HepG2 (cell line): ENCODE measurements at regions not wholly inside any gene's neighbourhood (a gene's known extent, or its start where the extent isn't known, plus 50 kb on each side); places are given as distances from the start of the nearest gene placed in this dataset.

Experiments used
- ATAC-seq: fragments of 200-7000 bp; cut with Tn5 transposase; 3 replicates; pipeline ENCODE4 v1.9.1; 2020; ENCODE audit warnings: mild to moderate bottlenecking, moderate library complexity
- BruUV-seq: library from RNA; stranded (reverse); fragments of 400-500 nt; replicated peaks from 2 replicates; lab custom pipeline; 2021; lab: Mats Ljungman, UMichigan
- CTCF ChIA-PET: fragments of 300-600 bp; formaldehyde crosslinking; extraction: SDS; loops from one replicate; lab custom pipeline; 2021; ENCODE audit warnings: low total read pairs, inconsistent platforms, low intra/inter-chr PET ratio; lab: Yijun Ruan, JAX
- POLR2A ChIA-PET: fragments of 350-600 bp; sonication (Branson Sonifier 250); formaldehyde crosslinking; loops from one replicate; lab custom pipeline; 2020; ENCODE audit warnings: antibody characterized with exemption, inconsistent platforms; lab: Yijun Ruan, JAX
- DNase-seq: peaks from one replicate; pipeline ENCODE4 v3.0.0-alpha.2; 2015; ENCODE audit warnings: low spot score
- FAIRE-seq: peaks from 3 replicates; lab custom pipeline; 2011; peaks lifted over from hg19 to GRCh38; lab: Jason Lieb, UNC
- H2AFZ ChIP-seq: one replicate; pipeline ENCODE4 v1.6.1; 2011; ENCODE audit warnings: low read length, inconsistent platforms
- H3K27ac ChIP-seq: fragments of 300-600 bp; 3 replicates; pipeline ENCODE4 v1.8.0; 2011; ENCODE audit warnings: mixed run types, mild to moderate bottlenecking, mixed read lengths, low read length, inconsistent platforms; ENCODE audit not compliant: insufficient read depth; ENCODE audit errors: extremely low read length
- H3K27me3 ChIP-seq, 2 experiments: fragments of 200-600 bp in 1 of 2; 2 replicates in 1 of 2; 3 replicates in 1 of 2; pipeline versions ENCODE4 v1.6.0 to v1.8.0; 2011; ENCODE audit warnings: low read length in 2 of 2, mild to moderate bottlenecking in 2 of 2, moderate library complexity in 2 of 2, inconsistent platforms in 1 of 2; ENCODE audit not compliant: insufficient read depth in 2 of 2, control insufficient read depth in 1 of 2
- H3K36me3 ChIP-seq, 2 experiments: fragments of 200-600 bp in 1 of 2; replicated peaks in 1 of 2; 2 replicates in 1 of 2; 3 replicates in 1 of 2; pipeline versions ENCODE4 v1.5.1 to v1.8.0; 2011; ENCODE audit warnings: low read length in 2 of 2, inconsistent platforms in 1 of 2; ENCODE audit not compliant: insufficient read depth in 2 of 2, control insufficient read depth in 1 of 2
- H3K4me1 ChIP-seq: 2 replicates; pipeline ENCODE4 v1.5.1; 2012; ENCODE audit warnings: low read length, inconsistent platforms; ENCODE audit not compliant: insufficient read depth
- H3K4me2 ChIP-seq: 2 replicates; pipeline ENCODE4 v1.6.0; 2011; ENCODE audit warnings: low read depth, low read length, inconsistent platforms
- H3K4me3 ChIP-seq, 3 experiments: fragments of 200-600 bp in 1 of 3; sonication (generic), shearing (Covaris generic) in 1 of 3; replicated peaks in 1 of 3; 2 replicates each; pipeline ENCODE4 v1.5.1; 2011 to 2016; ENCODE audit warnings: low read length in 3 of 3, inconsistent platforms in 2 of 3, low read depth in 2 of 3, mild to moderate bottlenecking in 2 of 3, control low read depth in 1 of 3, mixed read lengths in 1 of 3; ENCODE audit not compliant: insufficient read depth in 1 of 3
- H3K79me2 ChIP-seq: one replicate; pipeline ENCODE4 v1.6.1; 2011; ENCODE audit warnings: low read length, inconsistent platforms; ENCODE audit not compliant: insufficient read depth
- H3K9ac ChIP-seq: 2 replicates; pipeline ENCODE4 v1.6.0; 2011; ENCODE audit warnings: mild to moderate bottlenecking, low read depth, low read length, inconsistent platforms; ENCODE audit not compliant: insufficient read depth
- H3K9me3 ChIP-seq: 2 replicates; pipeline ENCODE4 v1.5.1; 2012; ENCODE audit warnings: mild to moderate bottlenecking, low read length
- H4K20me1 ChIP-seq: 2 replicates; pipeline ENCODE4 v1.6.0; 2011; ENCODE audit warnings: inconsistent platforms, mild to moderate bottlenecking, low read length, moderate library complexity; ENCODE audit not compliant: insufficient read depth
- KAT8 ChIP-seq: IDR thresholded peaks from 2 replicates; pipeline ENCODE4 v1.6.1; 2016; ENCODE audit warnings: missing genetic modification reagents, missing compliant biosample characterization
- PLRG1 ChIP-seq: fragments of 450-650 bp; conservative IDR thresholded peaks from 2 replicates; pipeline ENCODE4 v1.6.1; 2016
- RBFOX2 ChIP-seq: fragments of 200-400 bp; formaldehyde crosslinking; IDR thresholded peaks from 2 replicates; pipeline ENCODE4 v1.6.1; 2017; ENCODE audit warnings: low read depth, mild to moderate bottlenecking, low read length
- SIN3B ChIP-seq: fragments of 150-350 bp; IDR thresholded peaks from 2 replicates; pipeline ENCODE4 v1.6.1; 2014; ENCODE audit warnings: low read length
- ZMYM3 ChIP-seq: sonication (generic); formaldehyde crosslinking; IDR thresholded peaks from 2 replicates; pipeline ENCODE4 v1.5.1; 2020; ENCODE audit warnings: mild to moderate bottlenecking, missing genetic modification reagents
- ZNF710 ChIP-seq: sonication (generic); formaldehyde crosslinking; IDR thresholded peaks from 2 replicates; pipeline ENCODE4 v1.5.0; 2020; ENCODE audit warnings: mild to moderate bottlenecking, missing genetic modification reagents, borderline replicate concordance
- WGBS: methylation state at CpG from one replicate; pipeline ENCODE4 v1.1.6; 2017; ENCODE audit warnings: low lambda C conversion rate; 5-methylcytosine and 5-hydroxymethylcytosine counted together
- in situ Hi-C: cut with HindIII; loops from 2 replicates; pipeline ENCODE4 v1.10.0; 2017; ENCODE audit warnings: low pct_unique_long_range_greater_than_20kb; ENCODE audit not compliant: extremely low pct_ligation_motif_present
- intact Hi-C: fragments of 100-400 bp; cut with micrococcal nuclease; formaldehyde crosslinking; loops from one replicate; pipeline ENCODE4 v1.10.0; 2022; ENCODE audit not compliant: unreplicated experiment
- TF ChIP-seq, protein P1 (sequence below): sonication (generic); formaldehyde crosslinking; conservative IDR thresholded peaks from 2 replicates; pipeline ENCODE4 v1.4.0; 2020; ENCODE audit warnings: mild to moderate bottlenecking, missing genetic modification reagents, moderate library complexity
- TF ChIP-seq, protein P2 (sequence below): sonication (generic); formaldehyde crosslinking; IDR thresholded peaks from 2 replicates; pipeline ENCODE4 v1.5.0; 2020; ENCODE audit warnings: missing genetic modification reagents, mild to moderate bottlenecking, borderline replicate concordance
- TF ChIP-seq, protein P3 (sequence below): sonication (generic); formaldehyde crosslinking; IDR thresholded peaks from 2 replicates; pipeline ENCODE4 v1.4.0; 2020; ENCODE audit warnings: missing genetic modification reagents, low read depth, mild to moderate bottlenecking, borderline replicate concordance

DNA sequence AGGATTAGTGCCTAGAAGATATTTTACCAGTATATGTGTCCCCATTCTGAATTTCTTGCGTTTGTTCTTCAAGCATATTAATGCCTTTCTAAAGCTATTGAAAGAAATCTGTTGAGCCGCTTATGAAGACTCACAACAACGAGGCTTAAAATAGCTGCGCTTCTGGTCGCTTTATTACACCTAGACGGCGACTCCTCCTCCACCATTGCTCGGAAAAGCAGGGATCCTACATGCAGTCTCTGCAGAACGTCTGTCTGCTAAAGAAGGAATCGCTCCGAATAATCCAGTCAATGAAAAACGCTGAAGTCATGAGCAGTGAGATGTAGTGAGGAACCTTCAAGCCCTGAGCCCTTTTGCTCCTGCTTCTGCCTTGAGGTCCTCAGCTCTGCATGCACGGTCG, 94.8 kb upstream of the ZNF516 start:
- Histone ChIP-seq H3K27me3 (peaks cover 5 to 23% of the 10 kb centered on the region in 2 experiments; a peak in 3 of 5 replicates), H3K9me3 (no peaks in the 10 kb centered on the region), H3K4me1 (peaks cover 9% of the 10 kb centered on the region), H3K27ac (no peak overlapping the region), H2AFZ (no peak overlapping the region), H4K20me1 (no peaks in the 10 kb centered on the region), H3K79me2 (no peaks in the 10 kb centered on the region), H3K36me3 (no peaks in the 10 kb centered on the region), H3K4me2 (no peak overlapping the region), H3K4me3 (no peak overlapping the region), H3K9ac (no peak overlapping the region)
- TF ChIP-seq, protein P1, sequence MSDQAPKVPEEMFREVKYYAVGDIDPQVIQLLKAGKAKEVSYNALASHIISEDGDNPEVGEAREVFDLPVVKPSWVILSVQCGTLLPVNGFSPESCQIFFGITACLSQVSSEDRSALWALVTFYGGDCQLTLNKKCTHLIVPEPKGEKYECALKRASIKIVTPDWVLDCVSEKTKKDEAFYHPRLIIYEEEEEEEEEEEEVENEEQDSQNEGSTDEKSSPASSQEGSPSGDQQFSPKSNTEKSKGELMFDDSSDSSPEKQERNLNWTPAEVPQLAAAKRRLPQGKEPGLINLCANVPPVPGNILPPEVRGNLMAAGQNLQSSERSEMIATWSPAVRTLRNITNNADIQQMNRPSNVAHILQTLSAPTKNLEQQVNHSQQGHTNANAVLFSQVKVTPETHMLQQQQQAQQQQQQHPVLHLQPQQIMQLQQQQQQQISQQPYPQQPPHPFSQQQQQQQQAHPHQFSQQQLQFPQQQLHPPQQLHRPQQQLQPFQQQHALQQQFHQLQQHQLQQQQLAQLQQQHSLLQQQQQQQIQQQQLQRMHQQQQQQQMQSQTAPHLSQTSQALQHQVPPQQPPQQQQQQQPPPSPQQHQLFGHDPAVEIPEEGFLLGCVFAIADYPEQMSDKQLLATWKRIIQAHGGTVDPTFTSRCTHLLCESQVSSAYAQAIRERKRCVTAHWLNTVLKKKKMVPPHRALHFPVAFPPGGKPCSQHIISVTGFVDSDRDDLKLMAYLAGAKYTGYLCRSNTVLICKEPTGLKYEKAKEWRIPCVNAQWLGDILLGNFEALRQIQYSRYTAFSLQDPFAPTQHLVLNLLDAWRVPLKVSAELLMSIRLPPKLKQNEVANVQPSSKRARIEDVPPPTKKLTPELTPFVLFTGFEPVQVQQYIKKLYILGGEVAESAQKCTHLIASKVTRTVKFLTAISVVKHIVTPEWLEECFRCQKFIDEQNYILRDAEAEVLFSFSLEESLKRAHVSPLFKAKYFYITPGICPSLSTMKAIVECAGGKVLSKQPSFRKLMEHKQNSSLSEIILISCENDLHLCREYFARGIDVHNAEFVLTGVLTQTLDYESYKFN (CRISPR knock-in tag), result no peak
- TF ChIP-seq, protein P2, sequence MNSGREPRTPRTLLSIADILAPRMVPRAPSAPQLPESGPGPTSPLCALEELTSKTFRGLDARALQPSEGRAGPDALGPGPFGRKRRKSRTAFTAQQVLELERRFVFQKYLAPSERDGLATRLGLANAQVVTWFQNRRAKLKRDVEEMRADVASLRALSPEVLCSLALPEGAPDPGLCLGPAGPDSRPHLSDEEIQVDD, result no peak
- TF ChIP-seq ZNF710 (CRISPR knock-in tag) (no peak), RBFOX2 (no peak), SIN3B (no peak), ZMYM3 (CRISPR knock-in tag) (no peak), KAT8 (CRISPR knock-in tag) (no peak), PLRG1 (no peak)
- TF ChIP-seq, protein P3, sequence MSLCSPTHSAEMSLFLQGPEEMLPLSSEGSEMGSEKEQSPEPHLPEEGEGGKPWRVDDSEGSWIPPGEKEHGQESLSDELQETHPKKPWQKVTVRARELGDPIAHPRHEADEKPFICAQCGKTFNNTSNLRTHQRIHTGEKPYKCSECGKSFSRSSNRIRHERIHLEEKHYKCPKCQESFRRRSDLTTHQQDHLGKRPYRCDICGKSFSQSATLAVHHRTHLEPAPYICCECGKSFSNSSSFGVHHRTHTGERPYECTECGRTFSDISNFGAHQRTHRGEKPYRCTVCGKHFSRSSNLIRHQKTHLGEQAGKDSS (CRISPR knock-in tag), result no peak
- ChIA-PET POLR2A (no interaction called here), CTCF (no interaction called here)
- BruUV-seq, result no TSS peak
- DNase-seq, result no peak
- in situ Hi-C loops (no loop called here), intact Hi-C loops (no loop called here)
- WGBS, result 65% methylated on average over 14 of the region's 14 CpGs
- FAIRE-seq, result no peak
- ATAC-seq, result no peak
